ENCODE measurements at regions not wholly inside any gene's neighbourhood (a gene's known extent, or its start where the extent isn't known, plus 50 kb on each side); places are given as distances from the start of the nearest gene placed in this dataset.
A peak's percentile ranks its signal among the peaks of the same experiment; 100 is the strongest.

GRCh38 chr14:21990116-21990515 is 316.5 kb upstream of the OR4E1 start:
- CTCF ChIA-PET: interaction anchor here (1.1 to 2.2 kb wide), 4 partner anchors 8 to 13 kb away, joined by 4 to 11 read pairs (median 8); no protein-coding TSS in a partner anchor
- Histone ChIP-seq H4K20me1 (ENCODE audit: insufficient read depth, low read length) (no peaks in the 10 kb centered on the region), H4K8ac (ENCODE audit: low read depth in 2 of 2, low read length in 2 of 2) (no peak overlapping the region), H3K56ac (ENCODE audit: extremely low read depth, insufficient read depth, low read length) (no peak overlapping the region), H3K14ac (replicated peaks; ENCODE audit: low read depth, low read length) (no peak overlapping the region), H3K36me3 (ENCODE audit: control insufficient read depth, insufficient read depth, low read length) (no peaks in the 10 kb centered on the region), H3K4me1 (ENCODE audit: control insufficient read depth, insufficient read depth, low read length) (no peaks in the 10 kb centered on the region), H3K27me3 (ENCODE audit: control insufficient read depth, insufficient read depth, low read length) (no peaks in the 10 kb centered on the region), H2AK9ac (replicated peaks; ENCODE audit: low read depth, low read length, poor library complexity) (no peak overlapping the region), H2BK20ac (ENCODE audit: low read depth, low read length) (no peak overlapping the region), H2BK120ac (ENCODE audit: low read depth, low read length) (no peak overlapping the region), H3K9ac (ENCODE audit: low read depth, low read length) (no peak overlapping the region), H3K9me3 (ENCODE audit: control insufficient read depth, insufficient read depth, low read length) (no peaks in the 10 kb centered on the region), H4K5ac (ENCODE audit: low read depth, low read length) (no peak overlapping the region), H3K4me3 (ENCODE audit: insufficient read depth, low read depth, low read length) (no peak overlapping the region), H3K18ac (ENCODE audit: low read depth, low read length) (no peak overlapping the region), H3K23ac (ENCODE audit: low read depth, low read length) (no peak overlapping the region), H4K91ac (ENCODE audit: insufficient read depth, low read depth, low read length) (no peak overlapping the region), H2AFZ (replicated peaks; ENCODE audit: low read length, poor library complexity) (no peak overlapping the region), H3K27ac (ENCODE audit: insufficient read depth, low read length) (no peak overlapping the region), H2BK5ac (ENCODE audit: low read depth, low read length, poor library complexity, severe bottlenecking) (no peak overlapping the region), H3K4ac (ENCODE audit: low read depth, low read length) (no peak overlapping the region), H2BK15ac (ENCODE audit: low read depth, low read length) (no peak overlapping the region), H3K4me2 (ENCODE audit: low read depth, low read length) (no peak overlapping the region), H2AK5ac (ENCODE audit: low read depth, low read length) (no peak overlapping the region), H3K9me1 (ENCODE audit: insufficient read depth, low read length) (no peaks in the 10 kb centered on the region), H3K79me1 (ENCODE audit: low read depth in 1 of 2, low read length in 2 of 2) (no peaks in the 10 kb centered on the region)
- dilution Hi-C loops (cut with HindIII; ENCODE audit: low sequenced_read_pairs, unreplicated experiment): no loop called here
- ATAC-seq (ENCODE audit: low read depth) (no peak), DNase-seq (no peak)
- in situ Hi-C loops (cut with MboI; ENCODE audit: low sequenced_read_pairs): no loop called here
- WGBS, 2 experiments (ENCODE audit: extremely low coverage in 2 of 2, insufficient read length in 1 of 2): no CpG with 5 or more reads among the region's 2 CpGs
- TF ChIP-seq CTCF (conservative IDR thresholded peaks at IDR 0.05; ENCODE audit: low read depth, low read length): peak; percentile 28; the same call in 1 of the 2 replicates
- TF ChIP-seq SMC3 (IDR thresholded peaks at IDR 0.05; ENCODE audit: low read depth, low read length): no peak
- no TSS peak for BruUV-seq (replicated peaks)
- POLR2A ChIA-PET (ENCODE audit: unreplicated experiment): no interaction called here
- intact Hi-C loops (cut with micrococcal nuclease): no loop called here

Measured in IMR-90 (cell line).